Thoracic aorta (tissue), 2 donors: ENCODE measurements at regions not wholly inside any gene's neighbourhood (a gene's known extent, or its start where the extent isn't known, plus 50 kb on each side); places are given as distances from the start of the nearest gene placed in this dataset.
A peak's percentile ranks its signal among the peaks of the same experiment; 100 is the strongest.

Experiments
- ATAC-seq: fragments of 150-250 bp; one replicate; pipeline ENCODE4 v1.8.0; 2017; ENCODE audit warnings: low read depth; ENCODE audit not compliant: insufficient number of reproducible peaks, low FRiP score
- DNase-seq: peaks from one replicate; pipeline ENCODE4 v3.0.0-alpha.2; 2020; ENCODE audit warnings: low spot score
- H3K27ac ChIP-seq, 2 donors: fragments of 200-600 bp; sonication (generic); 1 replicate in 1 of 2; 2 replicates in 1 of 2; pipeline ENCODE4 v1.5.1; 2016; ENCODE audit warnings: mild to moderate bottlenecking in 2 of 2, moderate library complexity in 2 of 2
- H3K27me3 ChIP-seq: fragments of 200-600 bp; sonication (generic); replicated peaks from 2 replicates; pipeline ENCODE4 v1.6.0; 2016; ENCODE audit warnings: mild to moderate bottlenecking; ENCODE audit not compliant: insufficient read depth
- H3K36me3 ChIP-seq: fragments of 200-600 bp; sonication (generic); one replicate; pipeline ENCODE4 v1.5.1; 2016
- H3K4me1 ChIP-seq, 2 donors: fragments of 200-600 bp; sonication (generic); 1 replicate in 1 of 2; 2 replicates in 1 of 2; pipeline versions ENCODE4 v1.5.1 to v1.6.0; 2016; ENCODE audit warnings: low read depth in 2 of 2, mild to moderate bottlenecking in 1 of 2; ENCODE audit not compliant: control insufficient read depth in 1 of 2
- H3K4me3 ChIP-seq: fragments of 200-600 bp; sonication (generic); 2 replicates; pipeline ENCODE4 v1.5.1; 2016; ENCODE audit warnings: mild to moderate bottlenecking
- H3K9me3 ChIP-seq: fragments of 200-600 bp; sonication (generic); 2 replicates; pipeline ENCODE4 v1.5.1; 2016
- CTCF ChIP-seq: fragments of 200-600 bp; sonication (generic); IDR thresholded peaks from one replicate; pipeline ENCODE4 v1.5.1; 2019; ENCODE audit warnings: antibody characterized with exemption

GRCh38 chr3:57009802-57010201 is 50.7 kb upstream of the SPATA12 start:
- Histone ChIP-seq H3K36me3 (no peaks in the 10 kb centered on the region), H3K4me1 (peaks cover 11 to 32% of the 10 kb centered on the region in 2 donors), H3K4me3 (no peak overlapping the region), H3K27me3 (no peaks in the 10 kb centered on the region), H3K9me3 (no peaks in the 10 kb centered on the region), H3K27ac (no peak overlapping the region)
- ATAC-seq = no peak
- DNase-seq = no peak
- TF ChIP-seq CTCF = no peak

GRCh38 chr3:57009367-57009766 is 51.1 kb upstream of the SPATA12 start:
- no peak for ATAC-seq
- H3K36me3 ChIP-seq = no peaks in the 10 kb centered on the region
- no peak for DNase-seq
- H3K4me3 ChIP-seq = no peak overlapping the region
- no peaks in the 10 kb centered on the region for H3K27me3 ChIP-seq
- no peak overlapping the region for H3K27ac ChIP-seq
- TF ChIP-seq CTCF = no peak
- H3K9me3 ChIP-seq = no peaks in the 10 kb centered on the region
- H3K4me1 ChIP-seq = peaks cover 11 to 32% of the 10 kb centered on the region in 2 donors

- no peaks in the 10 kb centered on the region for H3K9me3 ChIP-seq
- H3K27me3 ChIP-seq = no peaks in the 10 kb centered on the region
- peaks cover 11 to 32% of the 10 kb centered on the region in 2 donors for H3K4me1 ChIP-seq
- H3K36me3 ChIP-seq = no peaks in the 10 kb centered on the region
- peak; percentile 88 for ATAC-seq
- TF ChIP-seq CTCF = no peak
- H3K4me3 ChIP-seq = peak overlapping the region; percentile 55
- peak overlapping the region; percentile 83 to 85 for H3K27ac ChIP-seq
- peak; percentile 72 for DNase-seq
Observed at GRCh38 chr3:57007521-57008460, 52.7 kb upstream of the SPATA12 start.

GRCh38 chr3:57006949-57007419 is 53.5 kb upstream of the SPATA12 start:
- Histone ChIP-seq H3K27ac (peak overlapping the region; percentile 83 to 85), H3K36me3 (no peaks in the 10 kb centered on the region), H3K9me3 (no peaks in the 10 kb centered on the region), H3K4me1 (peaks cover 11 to 32% of the 10 kb centered on the region in 2 donors), H3K4me3 (peak overlapping the region; percentile 55), H3K27me3 (no peaks in the 10 kb centered on the region)
- ATAC-seq = no peak
- TF ChIP-seq CTCF = no peak
- no peak for DNase-seq

- no peak for TF ChIP-seq CTCF
- H3K4me3 ChIP-seq = no peak overlapping the region
- DNase-seq (no peak), ATAC-seq (no peak)
- H3K27ac ChIP-seq = peak overlapping the region; percentile 83 to 85
- no peaks in the 10 kb centered on the region for H3K36me3 ChIP-seq
- peaks cover 11 to 32% of the 10 kb centered on the region in 2 donors for H3K4me1 ChIP-seq
- H3K9me3 ChIP-seq = no peaks in the 10 kb centered on the region
- H3K27me3 ChIP-seq = no peaks in the 10 kb centered on the region
Observed at GRCh38 chr3:57006179-57006657, 54.2 kb upstream of the SPATA12 start.
